Stimulated activated CD8-positive, alpha-beta memory T cell treated with anti-CD3 and anti-CD28 coated beads, Interleukin-15, amount 100 ng/mL, for 48 hours (primary cell): ENCODE measurements at regions not wholly inside any gene's neighbourhood (a gene's known extent, or its start where the extent isn't known, plus 50 kb on each side); places are given as distances from the start of the nearest gene placed in this dataset.

Experiments
- DNase-seq, 2 donors: peaks; one replicate each; pipeline ENCODE4 v3.0.0-alpha.2; 2020; ENCODE audit warnings: low read depth in 2 of 2

GRCh38 chr1:29380532-29380931, 144.2 kb downstream of the PTPRU start:
- DNase-seq: no peak

GRCh38 chr1:29379443-29380073, 143.2 kb downstream of the PTPRU start:
- no peak for DNase-seq
